ENCODE measurements at regions not wholly inside any gene's neighbourhood (a gene's known extent, or its start where the extent isn't known, plus 50 kb on each side); places are given as distances from the start of the nearest gene placed in this dataset.
"Not testable (repeated sequence)": the region's sequence is repeated elsewhere in the genome, so short reads cannot be mapped to it uniquely, and the experiment has no call there.

DNA sequence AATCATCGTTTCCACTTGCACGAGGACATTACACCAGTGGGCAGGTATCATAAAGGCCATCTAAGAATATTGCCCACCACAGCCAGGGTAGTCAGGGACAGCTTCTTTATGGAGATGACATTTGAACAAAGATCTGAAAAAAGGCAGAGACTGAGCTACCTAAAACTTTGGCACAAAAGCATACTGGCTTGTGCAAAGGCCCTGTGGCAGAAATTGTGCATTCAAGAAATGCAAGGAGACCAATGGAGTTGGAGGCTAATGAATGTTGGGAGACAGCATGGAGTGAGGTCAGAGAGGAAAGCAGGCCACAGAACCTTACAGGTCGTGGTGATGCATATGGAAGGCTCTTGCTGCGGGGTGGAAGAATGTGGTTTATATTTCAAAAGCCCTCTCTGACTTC, 578.5 kb downstream of the BNC2 start:
- DNase-seq (ENCODE audit: low spot score): no peak
- TF ChIP-seq, protein P1, sequence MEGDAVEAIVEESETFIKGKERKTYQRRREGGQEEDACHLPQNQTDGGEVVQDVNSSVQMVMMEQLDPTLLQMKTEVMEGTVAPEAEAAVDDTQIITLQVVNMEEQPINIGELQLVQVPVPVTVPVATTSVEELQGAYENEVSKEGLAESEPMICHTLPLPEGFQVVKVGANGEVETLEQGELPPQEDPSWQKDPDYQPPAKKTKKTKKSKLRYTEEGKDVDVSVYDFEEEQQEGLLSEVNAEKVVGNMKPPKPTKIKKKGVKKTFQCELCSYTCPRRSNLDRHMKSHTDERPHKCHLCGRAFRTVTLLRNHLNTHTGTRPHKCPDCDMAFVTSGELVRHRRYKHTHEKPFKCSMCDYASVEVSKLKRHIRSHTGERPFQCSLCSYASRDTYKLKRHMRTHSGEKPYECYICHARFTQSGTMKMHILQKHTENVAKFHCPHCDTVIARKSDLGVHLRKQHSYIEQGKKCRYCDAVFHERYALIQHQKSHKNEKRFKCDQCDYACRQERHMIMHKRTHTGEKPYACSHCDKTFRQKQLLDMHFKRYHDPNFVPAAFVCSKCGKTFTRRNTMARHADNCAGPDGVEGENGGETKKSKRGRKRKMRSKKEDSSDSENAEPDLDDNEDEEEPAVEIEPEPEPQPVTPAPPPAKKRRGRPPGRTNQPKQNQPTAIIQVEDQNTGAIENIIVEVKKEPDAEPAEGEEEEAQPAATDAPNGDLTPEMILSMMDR (IDR thresholded peaks at IDR 0.05; ENCODE audit: extremely low read depth, missing control alignments): no peak

DNA sequence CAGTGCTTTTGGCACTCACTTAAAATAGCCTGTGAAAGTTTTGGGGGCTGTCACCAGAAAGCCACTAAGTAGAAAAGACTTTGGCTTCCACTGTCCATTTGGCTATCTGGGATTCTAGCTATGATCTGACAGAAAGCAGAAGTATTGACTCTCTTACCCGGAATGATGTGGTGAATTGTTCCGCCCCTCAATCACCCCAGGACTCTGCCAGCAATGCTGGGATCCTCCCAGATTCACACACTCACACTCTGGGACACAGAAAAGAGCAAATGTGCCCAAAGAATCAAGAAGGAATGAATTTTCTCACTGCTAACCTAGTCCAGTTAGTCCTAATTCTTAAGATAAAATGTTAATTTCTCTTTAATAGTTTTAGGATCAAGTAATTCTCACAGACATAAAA, 576.9 kb downstream of the BNC2 start:
- DNase-seq (ENCODE audit: low spot score): no peak
- TF ChIP-seq, protein P1 (IDR thresholded peaks at IDR 0.05; ENCODE audit: extremely low read depth, missing control alignments): no peak

DNA sequence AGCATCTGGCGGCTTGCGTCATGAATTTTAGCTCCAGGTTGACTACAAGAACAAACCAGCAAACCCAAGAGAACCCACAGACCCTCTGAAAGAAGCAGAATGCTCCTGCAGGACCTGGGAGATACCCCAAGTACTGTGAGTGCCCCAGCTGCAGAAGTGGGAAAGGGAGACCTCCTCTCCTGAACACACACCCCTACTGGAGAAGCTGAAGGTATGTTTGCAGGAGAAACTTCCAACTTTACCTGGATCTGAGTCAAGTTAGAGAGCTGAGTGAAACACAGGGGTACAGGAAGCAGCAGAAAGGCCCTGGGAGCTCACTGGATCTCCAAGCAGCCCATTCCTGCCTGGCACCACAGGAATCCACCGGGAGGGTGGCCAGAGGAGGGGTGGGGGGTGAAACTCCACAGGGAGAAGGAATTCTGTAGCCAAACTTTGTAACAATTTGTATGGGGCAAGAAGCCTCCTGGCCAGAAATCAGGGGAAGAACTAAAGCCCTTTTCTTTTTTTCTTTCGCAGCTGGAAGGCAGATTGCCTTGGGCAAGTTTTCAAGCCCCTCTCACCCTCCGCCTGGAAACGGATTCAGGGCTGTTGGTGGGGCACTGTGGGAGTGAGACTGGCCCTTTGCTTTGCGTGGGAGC, 576.2 kb downstream of the BNC2 start:
- TF ChIP-seq, protein P1 (IDR thresholded peaks at IDR 0.05; ENCODE audit: extremely low read depth, missing control alignments): no peak
- DNase-seq (ENCODE audit: low spot score): no peak

DNA sequence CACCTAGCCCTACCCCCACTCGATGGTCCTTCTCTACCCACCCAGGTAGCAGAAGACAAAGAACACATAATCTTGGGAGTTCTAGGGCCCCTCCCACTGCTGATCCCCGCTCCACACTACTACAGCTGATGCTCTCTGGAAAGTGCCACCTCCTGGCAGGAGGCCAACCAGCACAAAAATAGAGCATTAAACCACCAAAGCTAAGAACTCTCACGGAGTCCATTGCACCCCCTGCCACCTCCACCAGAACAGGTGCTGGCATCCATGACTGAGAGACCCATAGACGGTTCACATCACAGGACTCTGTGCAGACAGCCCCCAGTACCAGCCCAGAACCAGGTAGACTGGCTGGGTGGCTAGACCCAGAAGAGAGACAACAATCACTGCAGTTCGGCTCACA, 575.5 kb downstream of the BNC2 start:
- not testable (repeated sequence) for DNase-seq (ENCODE audit: low spot score)

DNA sequence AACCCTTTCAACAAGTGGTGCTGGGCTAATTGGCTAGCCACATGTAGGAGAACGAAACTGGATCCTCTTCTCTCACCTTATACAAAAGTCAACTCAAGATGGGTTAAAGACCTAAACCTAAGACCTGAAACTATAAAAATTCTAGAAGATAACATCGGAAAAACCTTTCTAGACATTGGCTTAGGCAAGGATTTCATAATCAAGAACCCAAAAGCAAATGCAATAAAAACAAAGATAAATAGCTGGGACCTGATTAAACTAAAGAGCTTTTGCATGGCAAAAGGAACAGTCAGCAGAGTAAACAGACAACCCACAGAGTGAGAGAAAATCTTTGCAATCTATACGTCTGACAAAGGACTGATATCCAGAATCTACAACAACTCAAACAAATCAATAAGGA, 571.1 kb downstream of the BNC2 start:
- not testable (repeated sequence) for DNase-seq (ENCODE audit: low spot score)

DNA sequence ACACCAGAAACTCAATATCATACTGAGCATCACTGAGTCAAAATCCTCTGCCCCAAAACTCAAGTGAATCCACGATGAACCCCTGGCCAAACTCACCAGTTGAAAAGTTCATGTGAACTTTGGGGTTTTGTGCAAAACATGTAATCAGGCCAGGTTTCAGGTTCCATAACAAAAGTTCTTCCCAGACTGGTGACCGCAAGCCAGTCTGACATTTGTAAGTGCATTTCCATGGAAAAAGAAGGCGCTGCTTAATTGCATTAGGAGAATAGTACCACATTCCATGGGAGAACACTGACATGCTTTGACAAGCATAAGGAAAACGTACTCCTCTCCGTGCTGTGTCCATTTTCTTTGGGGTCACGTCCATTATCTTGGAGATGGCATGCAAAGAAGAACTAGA, 567.0 kb downstream of the BNC2 start:
- DNase-seq (ENCODE audit: low spot score): no peak
- TF ChIP-seq, protein P1 (IDR thresholded peaks at IDR 0.05; ENCODE audit: extremely low read depth, missing control alignments): no peak

DNA sequence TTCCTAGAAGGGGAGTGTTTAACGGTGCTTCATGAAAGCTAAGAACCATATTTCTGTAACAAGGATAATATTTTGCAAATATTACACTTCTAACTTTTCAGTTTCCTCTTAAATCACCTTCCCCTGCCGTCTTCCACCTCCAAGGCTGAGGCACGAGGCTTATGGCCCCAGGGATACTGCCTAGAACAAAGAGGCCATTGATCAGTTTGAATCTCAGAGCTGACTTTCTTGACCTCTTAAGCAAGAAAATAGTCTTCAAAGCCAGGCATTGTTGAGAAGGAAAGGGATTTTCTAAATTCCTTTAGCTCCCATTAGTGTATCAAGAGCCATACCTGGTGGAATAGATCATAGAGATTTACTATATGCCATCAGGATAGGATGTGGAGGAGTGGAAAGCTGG, 566.2 kb downstream of the BNC2 start:
- DNase-seq (ENCODE audit: low spot score): no peak
- TF ChIP-seq, protein P1 (IDR thresholded peaks at IDR 0.05; ENCODE audit: extremely low read depth, missing control alignments): no peak

DNA sequence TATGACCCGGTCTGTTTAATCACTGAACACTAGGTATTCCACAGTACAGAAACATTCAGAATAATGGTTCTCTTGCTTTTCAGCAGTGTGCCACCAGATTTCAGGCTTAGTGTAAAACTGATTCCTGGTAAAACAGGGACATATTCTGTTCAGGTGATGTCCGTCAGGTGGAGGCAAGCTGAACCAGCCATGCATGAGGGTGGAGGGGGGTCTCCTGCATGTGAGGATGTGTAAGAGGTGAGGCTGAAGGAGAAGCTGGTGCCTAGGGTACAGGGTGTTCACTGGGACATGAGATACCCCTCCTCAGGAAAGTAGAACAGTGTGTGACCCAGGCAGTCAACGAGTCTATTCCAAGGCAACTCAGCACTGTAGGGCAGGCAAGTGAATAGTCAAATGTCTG, 563.9 kb downstream of the BNC2 start:
- no peak for DNase-seq (ENCODE audit: low spot score)
- TF ChIP-seq, protein P1 (IDR thresholded peaks at IDR 0.05; ENCODE audit: extremely low read depth, missing control alignments): no peak

Data from GM20000 (cell line).